CD4-positive, alpha-beta T cell treated with Interleukin-6 at 100 ng/mL for 8 hours (primary cell): ENCODE measurements at regions not wholly inside any gene's neighbourhood (a gene's known extent, or its start where the extent isn't known, plus 50 kb on each side); places are given as distances from the start of the nearest gene placed in this dataset.
"Not testable (repeated sequence)": the region's sequence is repeated elsewhere in the genome, so short reads cannot be mapped to it uniquely, and the experiment has no call there.

Experiments
- DNase-seq: peaks from one replicate; pipeline ENCODE4 v3.0.0-alpha.2; 2020; ENCODE audit warnings: mixed read lengths, low spot score

GRCh38 chr2:59177748-59178147 is 936.6 kb upstream of the FANCL start:
- DNase-seq, result no peak

DNA sequence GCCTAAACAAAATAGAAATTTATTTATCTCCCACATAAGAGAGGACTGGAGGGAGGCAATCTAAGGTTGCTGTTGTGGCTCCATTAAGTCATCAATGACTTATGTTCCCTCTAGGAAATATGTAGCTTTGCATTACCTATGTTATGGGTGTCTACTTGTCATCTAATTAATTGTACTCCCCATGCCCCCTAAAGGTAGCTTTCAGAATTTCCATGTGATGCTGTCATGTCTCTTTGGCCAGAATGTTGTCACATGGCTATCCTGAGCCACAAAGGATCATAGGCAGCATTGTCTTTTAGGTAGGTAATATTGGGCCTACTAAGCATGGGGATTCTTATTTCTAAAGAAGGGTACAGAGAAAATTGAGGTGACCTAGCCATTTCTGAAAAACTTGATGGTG is 935.6 kb upstream of the FANCL start:
- no peak for DNase-seq

DNA sequence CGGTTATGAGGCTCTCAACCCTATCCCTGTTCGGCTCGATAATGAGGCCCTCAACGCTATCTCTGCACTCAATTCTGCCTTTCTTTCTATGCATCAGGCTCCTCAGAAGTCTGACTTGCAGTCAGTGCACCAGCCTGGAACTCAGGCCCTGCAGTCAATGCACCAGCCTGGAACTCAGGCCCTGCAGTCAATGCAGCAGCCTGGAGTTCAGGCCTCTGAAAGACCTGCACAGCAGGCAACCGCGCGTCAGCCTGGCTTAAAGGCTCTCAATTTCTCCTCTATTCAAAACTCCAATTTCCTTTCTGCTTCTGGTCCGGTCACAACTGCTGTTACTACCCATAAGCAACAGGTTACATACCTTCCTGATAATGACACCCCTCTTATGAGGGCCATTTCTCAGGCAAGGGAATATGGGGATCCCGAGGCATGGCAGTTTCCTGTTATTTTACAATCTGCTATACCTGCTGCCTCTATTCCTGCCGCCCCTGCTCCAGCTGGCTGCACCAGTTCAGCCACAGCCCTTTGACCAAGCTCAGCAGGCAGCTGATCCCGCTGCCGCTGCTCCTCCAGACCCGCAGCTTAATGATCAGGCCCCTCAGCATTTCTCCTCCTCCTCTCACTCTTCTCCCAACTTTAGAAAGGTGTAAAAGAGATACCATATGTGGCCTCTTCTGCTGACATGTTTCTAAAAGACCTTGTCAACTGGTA is 933.6 kb upstream of the FANCL start:
- DNase-seq, result no peak

DNA sequence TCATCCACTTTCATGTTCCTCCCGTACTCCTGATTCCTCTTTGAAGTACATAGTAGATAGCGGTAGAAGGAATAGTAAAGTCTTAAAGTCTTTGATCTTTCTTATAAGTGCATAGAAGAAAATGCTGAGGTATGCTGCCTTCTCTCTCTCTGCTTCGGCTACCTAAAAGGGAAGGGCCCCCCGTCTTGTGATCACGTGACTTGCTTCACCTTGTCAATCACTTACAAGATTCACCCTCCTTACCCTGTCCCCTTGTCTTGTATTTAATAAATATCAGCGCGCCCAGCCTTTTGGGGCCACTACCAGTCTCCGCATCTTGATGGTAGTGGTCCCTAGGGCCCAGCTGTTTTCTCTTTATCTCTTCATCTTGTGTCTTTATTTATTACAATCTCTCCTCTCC is 932.2 kb upstream of the FANCL start:
- DNase-seq, result no peak

DNA sequence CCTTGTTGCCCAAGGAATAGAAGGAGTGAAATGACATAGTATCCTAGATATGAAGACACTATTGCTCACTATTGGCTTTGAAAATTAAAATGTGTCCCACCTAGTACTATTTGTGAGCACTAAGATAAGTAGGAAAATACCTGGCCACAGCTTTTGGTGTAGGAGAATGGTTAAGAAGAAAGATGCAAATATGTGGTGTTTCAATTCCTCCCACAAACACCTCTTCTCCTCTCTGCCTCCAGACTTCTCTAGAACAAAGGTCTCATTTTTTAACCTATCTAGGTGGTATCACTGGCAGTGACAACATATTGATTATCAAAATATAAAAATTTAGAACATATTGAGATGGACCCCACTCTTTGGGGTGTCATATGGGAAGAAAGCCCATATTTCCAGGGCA is 929.9 kb upstream of the FANCL start:
- no peak for DNase-seq

DNA sequence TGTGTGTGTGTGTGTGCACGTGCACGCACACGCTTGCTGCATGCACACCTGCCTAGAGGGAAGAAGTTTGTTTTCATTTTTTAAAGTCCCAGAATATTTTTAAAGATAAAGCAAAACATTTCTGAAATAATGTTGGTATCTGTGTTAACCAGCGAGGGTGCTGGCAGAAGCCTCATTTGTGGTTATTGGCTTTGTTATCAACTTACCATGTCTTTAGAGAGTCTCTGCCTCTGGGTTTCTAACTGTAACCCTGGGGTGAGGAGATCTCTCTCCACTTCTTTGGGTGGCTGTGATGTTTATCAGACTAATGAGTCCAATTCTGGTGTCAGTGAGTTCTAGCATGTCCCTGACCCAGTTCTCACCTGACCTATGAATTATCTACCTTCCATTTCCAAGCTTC is 927.6 kb upstream of the FANCL start:
- no peak for DNase-seq

GRCh38 chr2:59167514-59167913 is 926.4 kb upstream of the FANCL start:
- no peak for DNase-seq

- not testable (repeated sequence) for DNase-seq
Measured at GRCh38 chr2:59157908-59158307, 916.8 kb upstream of the FANCL start.

DNA sequence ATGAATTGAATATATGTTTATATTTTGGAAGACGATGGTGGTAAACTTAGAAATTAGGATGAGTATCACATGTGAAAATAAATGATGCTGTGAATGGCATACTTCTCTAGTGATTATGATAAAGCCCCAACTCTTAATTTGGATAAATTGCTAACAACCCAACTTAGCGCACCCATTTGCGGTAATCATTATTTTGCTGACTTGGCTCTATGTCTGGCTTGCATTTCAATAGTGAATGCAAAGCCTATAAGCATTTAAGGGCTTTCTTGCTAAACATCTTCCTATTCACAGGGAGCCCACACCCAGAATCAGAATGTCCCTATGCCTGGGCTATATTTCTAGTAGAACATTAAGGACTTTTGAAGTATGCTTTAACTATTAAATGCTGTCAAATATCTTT is 910.7 kb upstream of the FANCL start:
- DNase-seq, result no peak

GRCh38 chr2:59150217-59150849 is 909.2 kb upstream of the FANCL start:
- no peak for DNase-seq

- DNase-seq, result no peak
Measured at GRCh38 chr2:59149271-59149670, 908.1 kb upstream of the FANCL start.

GRCh38 chr2:59112258-59112657 is 871.1 kb upstream of the FANCL start:
- no peak for DNase-seq

DNA sequence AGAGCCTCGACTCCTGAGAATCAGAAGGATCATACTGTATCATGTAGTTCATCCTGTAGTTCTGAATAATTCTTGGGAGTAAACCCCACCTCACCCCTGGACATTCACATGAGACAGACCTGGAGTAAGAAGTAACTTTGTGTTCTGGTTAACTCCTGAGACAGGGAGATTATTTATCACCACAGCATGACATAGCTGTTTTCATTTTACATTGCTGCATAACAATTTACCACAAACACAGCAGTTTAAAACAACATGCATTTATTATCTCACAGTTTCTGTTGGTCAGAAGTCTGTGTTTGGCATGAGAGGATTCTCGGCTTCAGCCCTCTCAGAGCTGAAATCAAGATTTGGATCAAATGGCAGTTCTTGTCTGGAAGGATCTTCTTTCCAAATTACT is 855.8 kb upstream of the FANCL start:
- DNase-seq, result no peak

GRCh38 chr2:59093571-59093970 is 852.4 kb upstream of the FANCL start:
- DNase-seq, result no peak

GRCh38 chr2:59084326-59084725 is 843.2 kb upstream of the FANCL start:
- DNase-seq, result no peak

DNA sequence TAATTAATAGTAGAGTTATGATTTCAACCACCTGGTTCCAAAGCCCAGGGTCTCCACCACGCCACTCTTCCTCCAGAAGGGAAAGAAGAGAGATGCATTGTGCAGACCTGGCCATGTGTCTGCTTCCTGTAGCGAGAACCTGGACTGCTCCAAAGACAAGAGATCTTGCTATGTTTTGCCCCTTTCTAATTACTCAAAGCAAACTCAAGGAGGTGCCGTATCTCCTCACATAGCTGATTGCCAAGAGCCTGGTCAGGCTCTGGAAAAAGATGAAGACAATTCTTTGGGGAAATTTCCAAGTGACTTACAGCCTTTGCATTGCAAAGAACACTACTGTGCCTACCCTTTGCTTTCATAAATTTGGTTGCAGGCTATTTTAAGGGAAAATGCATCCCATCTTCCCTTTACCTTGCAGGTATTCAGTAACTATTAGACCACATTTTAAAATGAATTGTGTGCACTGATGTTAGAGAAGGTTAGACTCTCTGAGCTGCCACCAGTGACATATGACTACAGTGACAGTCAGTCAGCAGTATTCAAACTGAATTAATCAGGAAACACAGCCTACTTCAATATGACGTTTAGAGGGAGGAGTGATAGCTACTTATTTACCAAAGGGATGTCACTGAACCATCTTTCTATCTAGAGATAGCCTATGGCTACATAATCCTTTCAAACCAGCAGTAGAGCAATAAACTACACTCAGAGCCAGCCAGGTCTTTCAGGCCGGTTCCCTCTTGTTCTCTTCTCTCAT is 842.1 kb upstream of the FANCL start:
- no peak for DNase-seq

- no peak for DNase-seq
Measured at GRCh38 chr2:59082657-59083056, 841.5 kb upstream of the FANCL start.

DNA sequence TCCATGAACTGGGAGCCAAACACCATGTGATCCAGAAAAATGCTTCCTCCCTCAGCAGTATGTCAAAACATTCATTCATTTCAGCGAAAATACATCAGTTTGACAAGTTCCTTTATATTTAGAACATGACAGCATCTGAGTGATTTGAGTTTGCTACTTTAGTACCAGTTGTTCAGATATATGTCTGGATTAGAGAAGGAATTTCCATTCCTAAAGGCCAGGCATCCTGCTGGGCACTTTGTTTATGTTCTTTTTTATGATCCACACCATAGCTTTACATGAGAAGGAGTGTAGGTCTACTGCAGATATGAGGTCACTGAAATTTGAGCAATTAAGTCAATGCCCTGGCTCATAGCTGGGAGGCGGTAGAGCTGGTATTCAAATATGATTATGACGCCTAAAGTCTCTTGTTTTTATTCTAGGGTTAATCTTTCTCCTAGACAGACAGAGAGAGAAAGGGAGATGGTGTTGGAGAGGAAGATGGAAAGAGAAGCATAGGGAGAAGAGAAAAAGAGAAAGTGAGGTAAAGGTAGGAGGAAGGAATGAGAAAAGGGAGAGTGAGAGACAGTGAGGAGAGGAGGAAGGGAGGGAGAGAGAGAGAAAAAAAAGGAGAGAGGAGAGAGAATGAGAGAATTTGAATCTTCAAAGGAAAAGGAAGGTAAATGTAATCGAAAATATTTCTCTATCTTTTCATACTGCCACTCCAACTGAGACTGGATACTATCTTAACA is 839.5 kb upstream of the FANCL start:
- DNase-seq, result no peak

DNA sequence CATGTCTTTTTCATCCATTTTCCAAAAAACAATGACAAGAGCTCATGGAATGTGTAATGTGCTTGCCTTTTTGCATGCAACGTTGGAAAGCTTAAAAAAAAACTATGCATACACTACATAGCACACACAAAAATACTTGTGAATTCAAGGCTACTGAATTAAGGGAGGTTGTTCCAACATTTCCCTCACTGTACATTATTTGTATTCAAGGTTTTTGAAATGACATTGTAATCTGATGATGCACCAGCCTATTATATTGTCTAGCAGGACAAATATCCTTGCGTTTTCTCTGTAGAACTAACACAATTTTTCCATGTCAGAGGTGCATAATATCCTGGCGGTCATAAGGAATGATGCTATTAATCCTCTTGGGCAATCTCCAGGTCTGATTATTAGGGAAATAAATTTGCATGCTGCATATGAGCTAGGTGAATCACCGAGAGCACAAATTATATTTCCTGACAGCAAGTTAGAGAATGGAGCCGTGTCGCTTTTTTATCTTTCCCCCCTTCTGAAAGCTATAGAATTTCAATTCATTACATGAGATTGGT is 836.9 kb upstream of the FANCL start:
- no peak for DNase-seq

- no peak for DNase-seq
Measured at GRCh38 chr2:59077026-59077725, 836.1 kb upstream of the FANCL start.

- no peak for DNase-seq
Measured at GRCh38 chr2:59076079-59076619, 835.0 kb upstream of the FANCL start.
